ENCODE measurements at regions not wholly inside any gene's neighbourhood (a gene's known extent, or its start where the extent isn't known, plus 50 kb on each side); places are given as distances from the start of the nearest gene placed in this dataset.

DNA sequence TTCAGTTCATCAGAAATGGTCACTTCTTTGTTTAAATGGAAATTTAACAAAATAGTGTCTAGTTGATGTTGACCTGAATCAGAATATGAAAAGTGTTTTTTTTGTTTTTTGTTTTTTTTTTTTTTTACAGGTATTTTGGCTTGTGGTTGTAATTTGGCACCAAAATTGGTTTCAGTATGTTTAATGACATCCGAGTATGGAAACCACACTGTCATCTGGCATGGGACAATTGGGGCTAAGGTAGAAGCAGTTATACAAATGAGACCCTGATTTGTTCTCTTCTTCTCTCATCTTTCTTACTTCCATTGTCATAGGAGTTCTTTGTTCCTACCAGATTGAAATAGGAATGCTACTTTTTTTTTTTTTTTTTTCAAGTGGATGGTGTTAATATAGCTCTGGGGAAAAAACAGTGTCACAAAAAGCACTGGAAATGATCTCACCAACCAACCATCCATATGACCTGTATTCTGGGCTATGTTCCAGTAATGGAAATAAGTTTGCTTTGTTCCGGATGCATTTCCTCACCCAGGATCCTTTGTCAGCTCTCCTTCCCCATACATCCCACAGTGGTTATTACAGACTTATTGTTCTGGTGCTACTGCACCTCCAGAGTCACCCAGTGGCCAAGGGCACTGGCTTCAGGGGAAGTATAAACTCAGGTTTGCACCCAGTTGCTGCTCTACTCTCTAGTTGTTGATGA is 95.8 kb downstream of the ATXN3L start:
- Histone ChIP-seq H3K4me1 (no peaks in the 10 kb centered on the region), H3K4me3 (no peak overlapping the region), H3K27ac (no peak overlapping the region), H3K27me3 (ENCODE audit: low read depth) (no peaks in the 10 kb centered on the region), H3K9me3 (no peaks in the 10 kb centered on the region), H3K36me3 (no peaks in the 10 kb centered on the region)
- intact Hi-C loops (cut with DNase I): no loop called here
- TF ChIP-seq, protein P1, sequence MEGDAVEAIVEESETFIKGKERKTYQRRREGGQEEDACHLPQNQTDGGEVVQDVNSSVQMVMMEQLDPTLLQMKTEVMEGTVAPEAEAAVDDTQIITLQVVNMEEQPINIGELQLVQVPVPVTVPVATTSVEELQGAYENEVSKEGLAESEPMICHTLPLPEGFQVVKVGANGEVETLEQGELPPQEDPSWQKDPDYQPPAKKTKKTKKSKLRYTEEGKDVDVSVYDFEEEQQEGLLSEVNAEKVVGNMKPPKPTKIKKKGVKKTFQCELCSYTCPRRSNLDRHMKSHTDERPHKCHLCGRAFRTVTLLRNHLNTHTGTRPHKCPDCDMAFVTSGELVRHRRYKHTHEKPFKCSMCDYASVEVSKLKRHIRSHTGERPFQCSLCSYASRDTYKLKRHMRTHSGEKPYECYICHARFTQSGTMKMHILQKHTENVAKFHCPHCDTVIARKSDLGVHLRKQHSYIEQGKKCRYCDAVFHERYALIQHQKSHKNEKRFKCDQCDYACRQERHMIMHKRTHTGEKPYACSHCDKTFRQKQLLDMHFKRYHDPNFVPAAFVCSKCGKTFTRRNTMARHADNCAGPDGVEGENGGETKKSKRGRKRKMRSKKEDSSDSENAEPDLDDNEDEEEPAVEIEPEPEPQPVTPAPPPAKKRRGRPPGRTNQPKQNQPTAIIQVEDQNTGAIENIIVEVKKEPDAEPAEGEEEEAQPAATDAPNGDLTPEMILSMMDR (IDR thresholded peaks at IDR 0.05): no peak
- ATAC-seq (peak; percentile 29 to 73), DNase-seq (no peak)

DNA sequence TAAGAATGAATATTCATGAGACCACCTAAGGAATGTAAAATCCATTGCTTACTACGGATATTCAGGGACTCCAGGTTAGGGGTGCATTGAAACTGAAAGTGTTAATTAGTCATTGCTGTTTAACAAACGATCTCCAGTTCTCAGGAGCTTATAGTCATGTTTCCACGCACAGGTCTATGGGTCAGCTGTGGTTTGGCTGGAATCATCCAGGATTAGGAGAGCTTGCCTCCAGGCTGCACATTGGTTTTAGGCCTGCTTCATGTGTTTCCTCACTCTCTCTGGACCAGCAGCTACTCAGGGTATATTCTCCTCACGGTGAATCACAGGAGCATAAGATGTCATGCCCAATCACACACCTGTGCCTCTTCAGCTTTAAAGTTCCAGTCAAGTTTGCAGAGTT is 98.9 kb downstream of the ATXN3L start:
- no peak overlapping the region for H3K27ac ChIP-seq
- no peak for ATAC-seq
- no peak overlapping the region for H3K4me3 ChIP-seq
- no peaks in the 10 kb centered on the region for H3K36me3 ChIP-seq
- no peaks in the 10 kb centered on the region for H3K9me3 ChIP-seq
- TF ChIP-seq, protein P1 (IDR thresholded peaks at IDR 0.05): no peak
- H3K4me1 ChIP-seq: no peaks in the 10 kb centered on the region
- DNase-seq: no peak
- no peaks in the 10 kb centered on the region for H3K27me3 ChIP-seq (ENCODE audit: low read depth)
- intact Hi-C loops (cut with DNase I): no loop called here

DNA sequence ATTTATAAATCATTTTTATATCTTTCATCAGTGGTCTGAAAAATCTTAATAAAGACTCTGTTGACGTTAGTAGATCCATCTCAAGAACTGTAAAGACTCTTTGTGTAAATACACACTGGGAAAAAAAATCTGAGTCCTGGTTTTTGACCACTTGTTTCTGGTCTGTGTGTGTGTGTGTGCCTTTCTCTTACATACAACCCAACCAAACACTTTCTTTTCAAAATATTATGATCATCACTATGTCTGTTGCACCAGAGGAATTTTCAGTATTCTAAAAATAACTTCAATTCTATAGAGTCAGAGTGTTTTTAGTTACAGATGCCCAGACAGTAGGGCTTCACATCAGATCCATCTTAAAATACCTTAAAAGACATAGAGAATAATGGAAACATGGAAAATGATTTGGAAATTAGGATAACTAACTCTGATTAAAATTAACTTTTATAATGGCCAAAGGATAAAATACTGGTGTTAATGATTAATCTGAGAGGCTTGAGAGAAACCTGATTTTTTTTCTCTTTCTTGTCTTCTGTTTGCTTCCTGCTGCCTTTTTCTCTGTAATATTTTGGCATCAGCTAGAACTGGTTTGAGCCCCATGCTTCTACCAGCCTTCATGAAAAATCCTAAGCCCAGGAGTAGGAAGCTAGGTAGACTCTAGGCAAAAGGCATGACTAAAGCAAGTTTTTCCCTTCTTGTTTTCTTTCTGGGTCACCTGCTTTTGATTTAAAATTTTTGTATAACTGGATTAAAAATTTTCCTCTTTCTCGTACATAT is 99.7 kb downstream of the ATXN3L start:
- intact Hi-C loops (cut with DNase I): no loop called here
- Histone ChIP-seq H3K27me3 (ENCODE audit: low read depth) (no peaks in the 10 kb centered on the region), H3K4me1 (no peaks in the 10 kb centered on the region), H3K27ac (no peak overlapping the region), H3K4me3 (no peak overlapping the region), H3K9me3 (no peaks in the 10 kb centered on the region), H3K36me3 (no peaks in the 10 kb centered on the region)
- ATAC-seq (no peak), DNase-seq (no peak)
- TF ChIP-seq, protein P1 (IDR thresholded peaks at IDR 0.05): no peak

DNA sequence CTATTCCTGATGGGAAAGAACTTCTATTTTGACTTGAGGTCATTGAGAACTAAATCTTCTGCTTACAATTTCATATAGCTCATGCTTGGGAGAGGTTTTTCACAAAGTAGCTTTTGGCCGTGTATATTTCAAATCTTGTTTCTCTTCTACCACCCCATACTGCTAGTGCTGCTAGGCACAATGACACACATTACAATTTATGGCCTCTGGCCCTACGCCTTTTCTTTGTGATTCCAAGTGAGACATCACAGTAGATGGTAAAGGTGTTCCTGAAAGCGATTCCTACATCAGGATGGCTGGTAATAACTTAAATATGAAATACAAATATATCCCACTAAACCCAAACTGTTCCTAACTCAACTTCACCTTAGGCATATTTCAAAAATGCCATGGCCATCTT is 101.1 kb downstream of the ATXN3L start:
- H3K9me3 ChIP-seq: no peaks in the 10 kb centered on the region
- intact Hi-C loops (cut with DNase I): no loop called here
- no peak for ATAC-seq
- no peak overlapping the region for H3K27ac ChIP-seq
- H3K36me3 ChIP-seq: no peaks in the 10 kb centered on the region
- no peak for DNase-seq
- no peak overlapping the region for H3K4me3 ChIP-seq
- H3K4me1 ChIP-seq: no peaks in the 10 kb centered on the region
- TF ChIP-seq, protein P1 (IDR thresholded peaks at IDR 0.05): no peak
- no peaks in the 10 kb centered on the region for H3K27me3 ChIP-seq (ENCODE audit: low read depth)

DNA sequence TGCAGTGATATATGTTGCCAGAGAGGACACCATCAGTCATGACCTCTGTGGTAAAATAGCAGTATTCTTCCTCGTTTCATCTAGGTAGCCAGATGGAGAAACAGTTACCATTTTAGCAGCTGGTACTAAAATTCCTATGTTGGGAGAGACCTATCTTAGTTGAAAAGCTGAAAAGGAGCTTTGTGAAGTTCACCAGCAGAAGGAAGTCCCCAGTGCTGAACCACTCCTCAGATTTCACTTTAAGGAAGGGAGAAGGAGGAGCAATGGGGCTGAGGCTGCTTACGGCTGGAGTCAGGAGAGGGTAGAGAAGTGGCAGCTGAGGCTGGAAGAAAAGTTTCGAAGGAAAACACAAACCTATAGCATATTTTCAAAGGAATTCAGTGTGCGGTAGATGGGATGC is 103.7 kb downstream of the ATXN3L start:
- Histone ChIP-seq H3K4me3 (no peak overlapping the region), H3K27ac (no peak overlapping the region), H3K4me1 (no peaks in the 10 kb centered on the region), H3K27me3 (ENCODE audit: low read depth) (no peaks in the 10 kb centered on the region), H3K9me3 (no peaks in the 10 kb centered on the region), H3K36me3 (no peaks in the 10 kb centered on the region)
- TF ChIP-seq, protein P1 (IDR thresholded peaks at IDR 0.05): no peak
- intact Hi-C loops (cut with DNase I): no loop called here
- DNase-seq (no peak), ATAC-seq (no peak)

Data from lower lobe of right lung (tissue), 2 donors.